ENCODE measurements at regions not wholly inside any gene's neighbourhood (a gene's known extent, or its start where the extent isn't known, plus 50 kb on each side); places are given as distances from the start of the nearest gene placed in this dataset.

DNA sequence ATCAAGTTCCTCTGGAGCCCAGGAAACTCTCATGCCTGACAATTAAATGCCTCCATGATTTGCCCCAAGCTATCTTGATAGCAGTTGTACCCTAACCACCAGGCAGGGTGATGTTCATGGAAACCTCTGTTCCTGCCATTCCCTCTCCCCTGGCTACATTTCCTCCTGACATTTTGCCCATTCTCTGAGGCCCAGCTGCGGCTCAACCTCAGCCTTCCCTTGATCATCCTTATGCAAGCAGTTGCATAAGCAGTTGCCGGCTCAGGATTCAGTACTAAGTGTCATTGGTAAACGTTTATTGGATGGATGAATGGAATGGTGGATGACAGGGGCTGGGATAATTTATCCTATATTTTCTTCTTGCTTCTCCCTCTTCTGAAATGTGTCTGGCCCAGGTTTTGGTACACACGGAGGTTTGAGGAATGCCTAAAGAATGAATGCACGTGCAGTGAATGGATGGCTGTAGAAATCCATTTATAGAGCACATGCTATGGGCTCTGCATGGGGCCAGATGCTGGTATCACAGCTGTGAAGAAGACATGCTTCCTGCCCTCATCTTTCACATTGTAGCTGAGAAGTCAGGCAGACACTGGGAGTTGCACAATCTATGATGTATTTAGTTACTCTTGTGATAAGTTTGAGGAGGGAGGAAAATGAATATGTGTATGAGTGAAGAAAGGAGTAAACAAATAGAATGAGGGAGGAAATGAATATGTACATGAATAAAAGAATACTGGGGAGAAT, 261.8 kb downstream of the FOXD2 start:
- TF ChIP-seq, protein P1, sequence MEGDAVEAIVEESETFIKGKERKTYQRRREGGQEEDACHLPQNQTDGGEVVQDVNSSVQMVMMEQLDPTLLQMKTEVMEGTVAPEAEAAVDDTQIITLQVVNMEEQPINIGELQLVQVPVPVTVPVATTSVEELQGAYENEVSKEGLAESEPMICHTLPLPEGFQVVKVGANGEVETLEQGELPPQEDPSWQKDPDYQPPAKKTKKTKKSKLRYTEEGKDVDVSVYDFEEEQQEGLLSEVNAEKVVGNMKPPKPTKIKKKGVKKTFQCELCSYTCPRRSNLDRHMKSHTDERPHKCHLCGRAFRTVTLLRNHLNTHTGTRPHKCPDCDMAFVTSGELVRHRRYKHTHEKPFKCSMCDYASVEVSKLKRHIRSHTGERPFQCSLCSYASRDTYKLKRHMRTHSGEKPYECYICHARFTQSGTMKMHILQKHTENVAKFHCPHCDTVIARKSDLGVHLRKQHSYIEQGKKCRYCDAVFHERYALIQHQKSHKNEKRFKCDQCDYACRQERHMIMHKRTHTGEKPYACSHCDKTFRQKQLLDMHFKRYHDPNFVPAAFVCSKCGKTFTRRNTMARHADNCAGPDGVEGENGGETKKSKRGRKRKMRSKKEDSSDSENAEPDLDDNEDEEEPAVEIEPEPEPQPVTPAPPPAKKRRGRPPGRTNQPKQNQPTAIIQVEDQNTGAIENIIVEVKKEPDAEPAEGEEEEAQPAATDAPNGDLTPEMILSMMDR (IDR thresholded peaks at IDR 0.05; ENCODE audit: insufficient read depth, low read length): no peak
- TF ChIP-seq POLR2AphosphoS5 (IDR thresholded peaks at IDR 0.05; ENCODE audit: low read depth) (no peak), GABPA (IDR thresholded peaks at IDR 0.05; ENCODE audit: low read depth) (no peak), SPI1 (IDR thresholded peaks at IDR 0.05; ENCODE audit: borderline replicate concordance, low read depth) (no peak)
- TF ChIP-seq, protein P2, sequence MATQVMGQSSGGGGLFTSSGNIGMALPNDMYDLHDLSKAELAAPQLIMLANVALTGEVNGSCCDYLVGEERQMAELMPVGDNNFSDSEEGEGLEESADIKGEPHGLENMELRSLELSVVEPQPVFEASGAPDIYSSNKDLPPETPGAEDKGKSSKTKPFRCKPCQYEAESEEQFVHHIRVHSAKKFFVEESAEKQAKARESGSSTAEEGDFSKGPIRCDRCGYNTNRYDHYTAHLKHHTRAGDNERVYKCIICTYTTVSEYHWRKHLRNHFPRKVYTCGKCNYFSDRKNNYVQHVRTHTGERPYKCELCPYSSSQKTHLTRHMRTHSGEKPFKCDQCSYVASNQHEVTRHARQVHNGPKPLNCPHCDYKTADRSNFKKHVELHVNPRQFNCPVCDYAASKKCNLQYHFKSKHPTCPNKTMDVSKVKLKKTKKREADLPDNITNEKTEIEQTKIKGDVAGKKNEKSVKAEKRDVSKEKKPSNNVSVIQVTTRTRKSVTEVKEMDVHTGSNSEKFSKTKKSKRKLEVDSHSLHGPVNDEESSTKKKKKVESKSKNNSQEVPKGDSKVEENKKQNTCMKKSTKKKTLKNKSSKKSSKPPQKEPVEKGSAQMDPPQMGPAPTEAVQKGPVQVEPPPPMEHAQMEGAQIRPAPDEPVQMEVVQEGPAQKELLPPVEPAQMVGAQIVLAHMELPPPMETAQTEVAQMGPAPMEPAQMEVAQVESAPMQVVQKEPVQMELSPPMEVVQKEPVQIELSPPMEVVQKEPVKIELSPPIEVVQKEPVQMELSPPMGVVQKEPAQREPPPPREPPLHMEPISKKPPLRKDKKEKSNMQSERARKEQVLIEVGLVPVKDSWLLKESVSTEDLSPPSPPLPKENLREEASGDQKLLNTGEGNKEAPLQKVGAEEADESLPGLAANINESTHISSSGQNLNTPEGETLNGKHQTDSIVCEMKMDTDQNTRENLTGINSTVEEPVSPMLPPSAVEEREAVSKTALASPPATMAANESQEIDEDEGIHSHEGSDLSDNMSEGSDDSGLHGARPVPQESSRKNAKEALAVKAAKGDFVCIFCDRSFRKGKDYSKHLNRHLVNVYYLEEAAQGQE (IDR thresholded peaks at IDR 0.05; ENCODE audit: insufficient replicate concordance, low read depth): no peak
